GM18505 (cell line): ENCODE measurements at regions not wholly inside any gene's neighbourhood (a gene's known extent, or its start where the extent isn't known, plus 50 kb on each side); places are given as distances from the start of the nearest gene placed in this dataset.

Experiments used
- ATAC-seq: cut with Tn5 transposase; IDR thresholded peaks from one replicate; pipeline ENCODE4 v1.9.1; 2021; ENCODE audit not compliant: unreplicated experiment
- POLR2A ChIP-seq: IDR thresholded peaks from 4 replicates; pipeline ENCODE4 v1.6.1; 2011; ENCODE audit warnings: borderline replicate concordance; ENCODE audit not compliant: insufficient read depth, insufficient read length; ENCODE audit errors: extremely low read depth

- no peak for TF ChIP-seq POLR2A
- ATAC-seq, result peak; percentile 69
Observed at GRCh38 chr2:64865073-64865830, 123.9 kb upstream of the SLC1A4 start.

GRCh38 chr2:64865831-64866345, 123.3 kb upstream of the SLC1A4 start:
- ATAC-seq, result no peak
- no peak for TF ChIP-seq POLR2A

- no peak for TF ChIP-seq POLR2A
- ATAC-seq, result no peak
Observed at GRCh38 chr2:64866797-64867196, 122.4 kb upstream of the SLC1A4 start.

- no peak for ATAC-seq
- no peak for TF ChIP-seq POLR2A
Observed at GRCh38 chr2:64867253-64867996, 121.8 kb upstream of the SLC1A4 start.

GRCh38 chr2:64869126-64869525, 120.1 kb upstream of the SLC1A4 start:
- no peak for ATAC-seq
- TF ChIP-seq POLR2A, result no peak

- ATAC-seq, result peak; percentile 87
- TF ChIP-seq POLR2A, result no peak
Observed at GRCh38 chr2:64873472-64873924, 115.7 kb upstream of the SLC1A4 start.

- ATAC-seq, result no peak
- no peak for TF ChIP-seq POLR2A
Observed at GRCh38 chr2:64874593-64874992, 114.6 kb upstream of the SLC1A4 start.

GRCh38 chr2:64875368-64875767, 113.8 kb upstream of the SLC1A4 start:
- no peak for TF ChIP-seq POLR2A
- no peak for ATAC-seq

GRCh38 chr2:64876137-64876647, 113.0 kb upstream of the SLC1A4 start:
- ATAC-seq, result no peak
- no peak for TF ChIP-seq POLR2A

- no peak for ATAC-seq
- TF ChIP-seq POLR2A, result no peak
Observed at GRCh38 chr2:64879745-64880144, 109.5 kb upstream of the SLC1A4 start.

- TF ChIP-seq POLR2A, result no peak
- no peak for ATAC-seq
Observed at GRCh38 chr2:64880193-64880951, 108.8 kb upstream of the SLC1A4 start.

- no peak for TF ChIP-seq POLR2A
- ATAC-seq, result no peak
Observed at GRCh38 chr2:64881037-64881492, 108.1 kb upstream of the SLC1A4 start.

- TF ChIP-seq POLR2A, result no peak
- no peak for ATAC-seq
Observed at GRCh38 chr2:64887565-64887964, 101.6 kb upstream of the SLC1A4 start.
